Skeletal muscle tissue (tissue), 1 donor: ENCODE measurements at regions not wholly inside any gene's neighbourhood (a gene's known extent, or its start where the extent isn't known, plus 50 kb on each side); places are given as distances from the start of the nearest gene placed in this dataset. TPM values are rescaled to one million over a fixed set of nuclear protein-coding genes. Genes with fewer than 3 reads are reported as not detected.

Experiments
- small RNA-seq: library from RNA; depleted of rRNA; stranded (forward); fragments of <200 nt; gene quantifications from one replicate; pipeline ENCODE3, GENCODE V24; 2014

Small RNA genes in the stretch of these regions (small RNA-seq; reads per million reads assigned to genes)
- gene AC023932.1 (not detected), gene AC105245.1 (not detected), gene RNU6-408P (not detected)
